ENCODE measurements at regions not wholly inside any gene's neighbourhood (a gene's known extent, or its start where the extent isn't known, plus 50 kb on each side); places are given as distances from the start of the nearest gene placed in this dataset.

DNA sequence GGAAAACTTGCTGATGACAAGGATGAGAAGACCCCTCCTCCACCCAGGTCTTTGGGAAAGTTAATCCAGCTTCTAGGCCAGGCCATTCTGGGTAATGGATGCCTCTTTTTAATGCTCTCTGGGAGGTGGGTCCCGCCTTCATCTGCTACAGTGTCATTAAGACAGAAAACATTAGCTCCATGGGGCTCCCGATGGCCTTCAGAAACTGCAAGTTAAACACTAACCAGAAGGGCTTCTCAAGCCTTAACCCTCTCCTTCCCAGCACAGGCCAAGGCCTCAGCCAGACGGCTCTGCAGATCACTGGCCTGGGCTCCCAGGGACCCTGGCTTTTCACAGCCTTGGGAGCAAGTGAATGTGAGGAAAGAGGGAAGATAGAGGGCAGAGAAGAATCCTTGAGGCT is 364.9 kb downstream of the MATN1 start:
- intact Hi-C loops (cut with micrococcal nuclease), result no loop called here
- H3K27ac Mint-ChIP-seq, result no peak overlapping the region
- H3K27me3 Mint-ChIP-seq, result peaks cover 12% of the 10 kb centered on the region
- no peaks in the 10 kb centered on the region for H3K4me1 Mint-ChIP-seq (ENCODE audit: low read depth)
- H3K36me3 Mint-ChIP-seq (ENCODE audit: low read depth), result no peaks in the 10 kb centered on the region
- H3K4me3 Mint-ChIP-seq, result no peak overlapping the region
- H3K9me3 Mint-ChIP-seq, result no peaks in the 10 kb centered on the region

DNA sequence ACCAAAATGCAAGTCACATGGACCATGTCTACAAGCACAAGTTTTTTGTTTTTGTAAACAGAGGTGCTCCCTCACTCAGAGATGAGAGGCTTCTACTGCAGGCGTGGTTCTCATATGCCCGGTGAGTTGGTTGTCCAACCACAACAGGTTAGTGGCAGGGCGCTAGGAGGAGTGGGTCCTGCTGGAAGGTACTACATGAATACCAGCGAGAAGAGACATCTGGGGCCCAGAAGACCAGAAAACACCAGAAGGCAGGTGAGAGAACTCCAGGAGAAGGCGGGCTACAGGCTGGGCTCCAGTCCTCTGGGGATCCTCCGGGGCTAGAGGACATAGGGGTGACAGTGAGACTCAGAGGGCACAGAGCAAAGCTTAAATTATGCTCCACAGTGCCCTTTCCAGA is 366.5 kb downstream of the MATN1 start:
- Mint-ChIP-seq H3K27ac (no peak overlapping the region), H3K4me1 (ENCODE audit: low read depth) (no peaks in the 10 kb centered on the region), H3K27me3 (peaks cover 7% of the 10 kb centered on the region), H3K36me3 (ENCODE audit: low read depth) (no peaks in the 10 kb centered on the region), H3K4me3 (no peak overlapping the region), H3K9me3 (no peaks in the 10 kb centered on the region)
- intact Hi-C loops (cut with micrococcal nuclease), result no loop called here

DNA sequence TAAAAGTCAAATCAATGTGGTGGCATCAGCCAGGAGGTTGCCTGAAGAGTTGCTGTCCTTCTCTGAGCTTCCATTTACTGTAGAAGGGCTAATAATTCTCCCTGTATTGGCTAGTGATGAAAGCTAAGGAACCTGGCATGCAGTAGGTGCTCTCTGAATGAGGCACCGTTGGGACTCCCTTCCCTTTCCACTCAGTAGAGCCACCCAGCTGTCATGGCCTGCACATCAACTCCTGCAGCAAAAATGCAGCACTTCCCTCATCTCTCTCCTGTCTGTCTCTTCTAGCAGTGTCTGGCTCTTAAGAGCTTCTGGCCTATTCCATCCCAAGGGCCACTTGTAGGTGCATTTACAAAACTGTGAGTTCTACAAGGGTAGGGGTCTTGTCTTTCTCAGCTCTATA is 369.0 kb downstream of the MATN1 start:
- Mint-ChIP-seq H3K4me3 (no peak overlapping the region), H3K27me3 (peaks cover 12% of the 10 kb centered on the region), H3K27ac (no peak overlapping the region), H3K36me3 (ENCODE audit: low read depth) (no peaks in the 10 kb centered on the region), H3K9me3 (no peaks in the 10 kb centered on the region), H3K4me1 (ENCODE audit: low read depth) (no peaks in the 10 kb centered on the region)
- intact Hi-C loops (cut with micrococcal nuclease), result no loop called here

DNA sequence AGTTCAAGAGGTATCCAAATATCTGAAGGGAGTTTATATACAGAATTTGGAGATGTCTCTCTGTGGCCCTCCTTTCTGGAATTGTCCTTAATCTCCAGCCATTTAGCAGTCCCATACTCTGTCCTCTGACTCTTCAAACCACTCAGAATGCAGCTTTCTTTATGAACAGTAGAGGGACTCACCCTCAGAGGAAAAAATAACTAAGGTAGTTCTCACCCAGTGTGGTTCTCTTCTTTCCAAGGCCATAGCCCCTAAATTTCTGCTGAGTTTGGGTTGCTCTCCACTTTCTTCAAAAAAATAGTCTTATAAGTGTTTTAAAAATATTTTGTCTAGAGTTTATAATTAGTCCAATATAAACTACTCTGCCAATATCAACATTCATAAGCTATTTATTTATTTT is 369.7 kb downstream of the MATN1 start:
- Mint-ChIP-seq H3K27ac (no peak overlapping the region), H3K4me1 (ENCODE audit: low read depth) (no peaks in the 10 kb centered on the region), H3K4me3 (no peak overlapping the region), H3K36me3 (ENCODE audit: low read depth) (no peaks in the 10 kb centered on the region), H3K9me3 (peaks cover 1% of the 10 kb centered on the region), H3K27me3 (peaks cover 12% of the 10 kb centered on the region)
- intact Hi-C loops (cut with micrococcal nuclease), result no loop called here

DNA sequence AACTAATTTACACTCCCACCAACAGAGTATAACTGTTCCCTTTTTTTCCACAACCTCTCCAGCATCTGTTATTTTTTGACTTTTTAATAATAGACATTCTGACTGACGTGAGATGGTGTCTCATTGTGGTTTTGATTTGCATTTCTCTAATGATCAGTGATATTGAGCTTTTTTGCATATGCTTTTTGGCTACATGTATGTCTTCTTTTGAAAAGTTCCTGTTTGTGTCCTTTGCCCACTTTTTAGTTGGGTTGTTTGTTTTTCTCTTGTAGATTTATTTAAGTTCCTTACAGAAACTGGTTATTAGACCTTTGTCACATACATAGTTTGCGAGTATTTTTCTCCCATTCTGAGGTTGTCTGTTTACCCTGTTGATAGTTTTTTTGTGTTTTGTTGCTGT is 375.2 kb downstream of the MATN1 start:
- Mint-ChIP-seq H3K27me3 (peaks cover 16% of the 10 kb centered on the region), H3K27ac (no peak overlapping the region), H3K4me1 (ENCODE audit: low read depth) (no peaks in the 10 kb centered on the region), H3K4me3 (no peak overlapping the region), H3K36me3 (ENCODE audit: low read depth) (no peaks in the 10 kb centered on the region), H3K9me3 (peaks cover 10% of the 10 kb centered on the region)
- intact Hi-C loops (cut with micrococcal nuclease), result no loop called here

DNA sequence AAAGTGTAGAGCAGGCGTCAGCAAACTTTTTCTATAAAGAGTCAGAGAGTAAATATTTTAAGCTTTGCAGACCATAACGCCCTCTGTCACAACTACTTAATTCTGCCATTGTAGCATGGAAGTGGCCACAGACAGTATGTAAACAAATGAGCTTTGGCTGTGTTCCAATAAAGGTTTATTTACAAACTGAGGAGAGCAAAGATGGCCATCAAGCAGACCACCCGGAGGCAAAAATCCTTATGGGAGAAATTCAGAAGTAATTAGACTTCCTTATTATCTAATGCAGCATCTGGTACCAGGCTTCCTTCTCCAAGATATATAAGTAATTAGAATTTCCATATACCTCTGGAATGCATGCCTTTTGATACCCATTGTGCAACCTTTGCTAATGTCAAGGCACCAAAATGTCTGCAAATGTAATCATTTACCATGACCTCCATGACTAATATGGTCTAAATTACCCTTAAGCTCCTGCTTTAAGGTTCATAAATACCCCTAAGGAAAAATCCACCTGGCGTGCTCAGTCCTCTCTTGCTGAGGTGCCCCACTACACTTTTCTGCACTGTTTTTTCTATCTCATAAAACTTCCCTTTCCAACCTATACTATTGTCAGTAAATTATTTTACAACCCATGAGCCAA is 377.8 kb downstream of the MATN1 start:
- Mint-ChIP-seq H3K36me3 (ENCODE audit: low read depth) (no peaks in the 10 kb centered on the region), H3K27me3 (peaks cover 23% of the 10 kb centered on the region), H3K9me3 (peaks cover 10% of the 10 kb centered on the region), H3K4me1 (ENCODE audit: low read depth) (no peaks in the 10 kb centered on the region), H3K27ac (no peak overlapping the region), H3K4me3 (no peak overlapping the region)
- intact Hi-C loops (cut with micrococcal nuclease), result no loop called here

DNA sequence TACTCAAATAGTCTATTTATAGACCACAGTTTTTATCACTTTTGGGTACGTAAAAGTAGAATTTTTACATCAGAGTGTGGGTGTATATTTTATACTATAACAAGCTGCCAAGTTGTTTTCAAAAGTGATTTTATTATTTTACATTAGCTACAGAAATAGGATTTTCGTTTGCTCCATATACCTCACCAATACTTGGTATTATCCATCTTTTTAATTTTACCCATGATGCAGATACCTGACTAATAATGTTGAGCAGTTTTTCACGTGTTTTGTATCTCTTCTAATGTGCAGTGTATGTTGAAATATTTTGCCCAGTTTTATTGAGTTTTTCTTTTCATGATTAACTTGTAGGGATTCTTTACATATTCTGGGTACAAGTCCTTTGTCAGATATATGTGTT is 379.8 kb downstream of the MATN1 start:
- H3K36me3 Mint-ChIP-seq (ENCODE audit: low read depth), result no peaks in the 10 kb centered on the region
- no peak overlapping the region for H3K27ac Mint-ChIP-seq
- H3K27me3 Mint-ChIP-seq, result peaks cover 23% of the 10 kb centered on the region
- H3K9me3 Mint-ChIP-seq, result peaks cover 8% of the 10 kb centered on the region
- H3K4me3 Mint-ChIP-seq, result no peak overlapping the region
- H3K4me1 Mint-ChIP-seq (ENCODE audit: low read depth), result no peaks in the 10 kb centered on the region
- intact Hi-C loops (cut with micrococcal nuclease), result no loop called here

DNA sequence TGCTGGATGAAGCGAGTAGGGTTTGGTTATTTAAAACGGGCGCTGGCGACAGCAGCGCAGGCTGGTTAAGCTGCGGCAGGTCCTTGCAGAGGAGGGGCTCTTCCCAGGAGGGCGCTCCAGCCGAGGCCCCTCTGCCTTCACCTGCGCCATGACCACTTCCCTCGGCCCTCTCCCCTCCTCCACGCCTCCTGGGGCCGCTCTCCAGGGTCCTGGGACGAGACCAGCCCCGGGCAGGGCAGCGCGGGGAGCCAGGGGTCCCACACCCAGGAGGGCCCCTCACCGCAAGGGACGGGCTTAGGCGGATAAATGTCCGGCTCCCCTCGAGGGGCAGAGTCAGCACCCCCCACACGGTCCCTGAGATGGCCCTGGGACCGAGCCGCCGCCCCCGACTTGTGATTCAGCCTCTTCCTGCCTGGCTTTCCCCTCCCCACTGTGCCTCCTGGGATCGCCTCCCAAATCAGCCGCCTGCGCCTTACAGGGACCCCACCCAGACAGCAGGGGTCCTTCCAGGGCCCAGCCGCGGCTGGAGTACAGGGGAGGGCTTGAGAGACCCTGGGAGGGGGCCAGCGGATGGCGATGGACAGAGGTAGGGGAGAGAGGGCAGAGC is 380.7 kb downstream of the MATN1 start:
- H3K9me3 Mint-ChIP-seq, result no peaks in the 10 kb centered on the region

DNA sequence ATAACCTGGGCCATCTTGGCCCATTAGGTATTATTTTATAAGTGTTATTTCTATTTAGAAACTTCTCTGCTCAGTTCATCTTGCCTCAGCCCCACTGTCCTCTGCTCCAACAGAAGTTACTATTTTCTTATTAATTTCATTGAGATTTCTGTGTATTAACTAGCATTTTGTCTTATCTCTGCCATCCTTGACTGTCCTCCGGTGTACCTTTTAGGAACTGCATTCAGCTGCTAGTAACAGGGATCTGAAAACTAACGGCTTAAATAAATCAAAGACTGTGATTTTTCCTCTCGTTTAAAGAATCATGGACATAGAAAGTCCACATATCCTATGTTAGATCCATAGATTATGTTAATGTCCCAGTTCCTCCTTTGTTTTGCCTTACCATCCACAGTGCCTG is 382.5 kb downstream of the MATN1 start:
- Mint-ChIP-seq H3K4me3 (no peak overlapping the region), H3K36me3 (ENCODE audit: low read depth) (no peaks in the 10 kb centered on the region), H3K9me3 (no peaks in the 10 kb centered on the region), H3K4me1 (ENCODE audit: low read depth) (no peaks in the 10 kb centered on the region), H3K27me3 (peaks cover 18% of the 10 kb centered on the region), H3K27ac (no peak overlapping the region)
- intact Hi-C loops (cut with micrococcal nuclease), result no loop called here

More for the DNA sequence above, 380.7 kb downstream of the MATN1 start:
- H3K4me1 Mint-ChIP-seq (ENCODE audit: low read depth), result no peaks in the 10 kb centered on the region
- no peak overlapping the region for H3K27ac Mint-ChIP-seq
- no peak overlapping the region for H3K4me3 Mint-ChIP-seq
- intact Hi-C loops (cut with micrococcal nuclease), result no loop called here
- no peaks in the 10 kb centered on the region for H3K36me3 Mint-ChIP-seq (ENCODE audit: low read depth)
- H3K27me3 Mint-ChIP-seq, result peaks cover 23% of the 10 kb centered on the region

DNA sequence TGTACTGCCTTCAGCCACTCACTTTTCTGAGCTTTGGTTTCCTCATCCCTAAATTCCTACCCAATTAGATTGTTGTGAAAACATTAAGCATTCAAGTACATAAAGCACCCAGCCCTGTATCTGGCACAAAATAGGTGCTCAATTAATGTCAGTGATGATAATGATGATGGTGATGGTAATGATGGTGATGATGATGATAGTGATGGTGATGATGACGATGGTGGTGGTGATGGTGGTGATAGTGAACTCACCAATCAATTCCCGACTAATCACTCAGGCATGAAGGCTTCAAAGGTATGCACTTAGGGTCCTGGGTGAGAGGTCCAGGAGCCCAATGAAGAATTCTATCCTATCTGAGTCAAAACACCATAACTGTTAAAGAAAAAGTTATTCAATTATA is 383.5 kb downstream of the MATN1 start:
- Mint-ChIP-seq H3K4me1 (ENCODE audit: low read depth) (no peaks in the 10 kb centered on the region), H3K36me3 (ENCODE audit: low read depth) (no peaks in the 10 kb centered on the region), H3K27ac (no peak overlapping the region), H3K27me3 (peaks cover 14% of the 10 kb centered on the region), H3K9me3 (no peaks in the 10 kb centered on the region), H3K4me3 (no peak overlapping the region)
- intact Hi-C loops (cut with micrococcal nuclease), result no loop called here

DNA sequence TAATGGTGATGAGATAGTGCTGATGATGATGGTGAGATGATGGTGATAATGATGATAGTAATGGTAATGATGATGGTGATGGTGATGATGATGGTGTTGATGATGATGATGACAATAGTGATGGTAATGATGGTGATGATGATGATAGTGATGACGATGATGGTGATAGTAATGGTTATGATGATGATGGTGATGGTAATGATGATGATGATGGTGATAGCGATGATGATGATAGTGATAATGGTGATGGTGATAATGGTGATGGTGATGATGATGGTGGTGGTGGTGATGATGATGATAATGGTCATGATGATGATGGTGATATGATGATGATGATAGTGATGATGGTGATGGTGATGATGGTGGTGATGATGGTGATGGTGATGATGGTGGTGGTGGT is 384.6 kb downstream of the MATN1 start:
- H3K4me3 Mint-ChIP-seq, result no peak overlapping the region
- intact Hi-C loops (cut with micrococcal nuclease), result no loop called here
- no peaks in the 10 kb centered on the region for H3K9me3 Mint-ChIP-seq
- no peaks in the 10 kb centered on the region for H3K4me1 Mint-ChIP-seq (ENCODE audit: low read depth)
- no peak overlapping the region for H3K27ac Mint-ChIP-seq
- H3K27me3 Mint-ChIP-seq, result peaks cover 13% of the 10 kb centered on the region
- H3K36me3 Mint-ChIP-seq (ENCODE audit: low read depth), result no peaks in the 10 kb centered on the region

DNA sequence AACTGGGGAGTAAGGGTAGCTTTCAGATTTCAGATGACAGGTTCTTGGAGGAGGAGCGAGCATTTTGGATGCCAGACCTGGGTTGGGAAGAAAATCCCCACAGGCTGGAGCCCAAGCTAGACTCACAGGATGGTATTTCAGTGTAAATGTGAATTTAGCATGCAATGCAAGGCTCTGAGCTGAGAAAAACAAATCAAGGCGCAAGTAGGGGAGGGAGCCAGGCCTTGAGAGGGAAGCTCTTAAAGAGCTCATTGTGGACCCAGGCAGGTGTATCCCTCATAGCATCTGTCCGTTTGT is 386.1 kb downstream of the MATN1 start:
- Mint-ChIP-seq H3K4me1 (ENCODE audit: low read depth) (no peaks in the 10 kb centered on the region), H3K9me3 (no peaks in the 10 kb centered on the region), H3K4me3 (no peak overlapping the region), H3K27ac (no peak overlapping the region), H3K27me3 (peaks cover 3% of the 10 kb centered on the region), H3K36me3 (ENCODE audit: low read depth) (no peaks in the 10 kb centered on the region)
- intact Hi-C loops (cut with micrococcal nuclease), result no loop called here

DNA sequence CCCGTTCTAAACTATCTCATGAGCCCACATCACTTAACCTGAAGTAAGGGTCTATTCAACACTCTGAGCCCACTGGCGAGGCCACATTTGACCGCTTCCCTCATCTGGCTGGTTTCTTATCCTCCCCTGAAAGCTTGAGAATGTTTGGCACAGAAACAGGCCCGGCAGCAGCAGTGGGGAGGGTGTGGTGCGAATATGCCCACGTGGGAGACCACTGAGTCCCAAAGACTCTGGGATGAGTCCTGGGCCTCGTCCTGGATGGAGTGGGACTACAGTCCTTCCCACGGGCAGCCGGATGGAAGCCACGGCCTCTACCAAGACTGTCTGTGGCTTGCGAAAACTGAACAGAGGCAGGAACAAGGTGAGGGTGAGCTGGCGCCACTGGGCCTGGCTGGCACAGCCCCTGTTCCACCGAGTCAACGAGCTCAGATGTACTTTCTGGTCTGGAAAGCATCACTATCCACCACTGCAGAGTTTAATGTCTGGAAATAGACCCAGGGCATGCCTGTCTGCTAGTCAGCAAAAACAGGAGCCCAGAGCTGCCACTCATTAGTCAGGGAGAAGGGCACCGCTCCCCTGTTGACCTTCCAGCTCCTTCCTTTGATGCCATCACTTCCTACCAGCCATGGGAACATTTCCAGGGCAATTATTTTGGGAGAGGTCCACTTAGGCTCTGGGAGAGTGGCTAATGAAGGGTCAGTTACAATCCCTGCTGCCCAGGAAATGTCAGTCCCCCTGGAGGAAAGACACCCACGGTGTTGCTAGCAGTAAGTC is 386.6 kb downstream of the MATN1 start:
- Mint-ChIP-seq H3K27ac (no peak overlapping the region), H3K27me3 (no peaks in the 10 kb centered on the region), H3K4me1 (ENCODE audit: low read depth) (no peaks in the 10 kb centered on the region), H3K4me3 (no peak overlapping the region), H3K36me3 (ENCODE audit: low read depth) (no peaks in the 10 kb centered on the region), H3K9me3 (no peaks in the 10 kb centered on the region)
- intact Hi-C loops (cut with micrococcal nuclease), result no loop called here

DNA sequence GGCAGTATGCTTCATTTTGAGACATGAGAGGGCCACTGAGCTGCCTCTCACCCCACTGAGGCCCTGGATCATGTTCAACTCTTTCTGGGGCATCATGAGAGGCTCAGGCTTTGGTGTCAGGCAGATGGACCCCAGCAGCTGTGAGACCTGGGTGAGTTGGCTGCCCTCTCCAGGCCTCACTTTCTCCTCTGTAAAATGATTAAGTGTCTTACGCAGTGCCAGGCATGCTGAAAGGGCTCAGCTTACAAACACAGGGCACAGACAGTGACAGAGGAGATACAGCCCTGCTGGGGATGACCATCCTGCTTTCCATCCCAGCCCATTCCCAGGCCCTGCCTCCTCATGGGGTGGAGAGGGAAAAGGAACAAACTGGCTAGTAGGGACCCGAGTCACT is 387.4 kb downstream of the MATN1 start:
- Mint-ChIP-seq H3K36me3 (ENCODE audit: low read depth) (no peaks in the 10 kb centered on the region), H3K27ac (no peak overlapping the region), H3K4me3 (no peak overlapping the region), H3K9me3 (no peaks in the 10 kb centered on the region), H3K27me3 (no peaks in the 10 kb centered on the region), H3K4me1 (ENCODE audit: low read depth) (no peaks in the 10 kb centered on the region)
- intact Hi-C loops (cut with micrococcal nuclease), result no loop called here

All from dendritic cell treated with granulocyte-macrophage colony-stimulating factor and Interleukin-4, amounts not matched to agents 40 ng/mL and 50 ng/mL, for 4 days (primary cell).